Ovary (tissue), 3 donors: ENCODE measurements at regions not wholly inside any gene's neighbourhood (a gene's known extent, or its start where the extent isn't known, plus 50 kb on each side); places are given as distances from the start of the nearest gene placed in this dataset.

Experiments
- CTCF ChIP-seq, 3 donors: fragments of 450-650 bp in 2 of 3; fragments of 200-600 bp in 1 of 3; IDR thresholded peaks; one replicate each; pipeline versions ENCODE4 v1.5.1 to v1.8.0; 2016 to 2022; ENCODE audit warnings: antibody characterized with exemption in 3 of 3, mild to moderate bottlenecking in 1 of 3
- EP300 ChIP-seq: sonication (generic); formaldehyde crosslinking; IDR thresholded peaks from one replicate; pipeline ENCODE4 v1.6.1; 2017; ENCODE audit warnings: antibody characterized with exemption
- POLR2A ChIP-seq: fragments of 450-650 bp; IDR thresholded peaks from one replicate; pipeline ENCODE4 v1.6.1; 2017; ENCODE audit warnings: antibody characterized with exemption, mild to moderate bottlenecking, moderate library complexity
- donor health status: DM: no; HTN: no; CAD: no.

- TF ChIP-seq CTCF (IDR thresholded peaks at IDR 0.05) (no peak), POLR2A (no peak), EP300 (no peak)
Measured at GRCh38 chr7:131898418-131898817, 342.0 kb upstream of the PODXL start.
